ENCODE measurements at regions not wholly inside any gene's neighbourhood (a gene's known extent, or its start where the extent isn't known, plus 50 kb on each side); places are given as distances from the start of the nearest gene placed in this dataset.

DNA sequence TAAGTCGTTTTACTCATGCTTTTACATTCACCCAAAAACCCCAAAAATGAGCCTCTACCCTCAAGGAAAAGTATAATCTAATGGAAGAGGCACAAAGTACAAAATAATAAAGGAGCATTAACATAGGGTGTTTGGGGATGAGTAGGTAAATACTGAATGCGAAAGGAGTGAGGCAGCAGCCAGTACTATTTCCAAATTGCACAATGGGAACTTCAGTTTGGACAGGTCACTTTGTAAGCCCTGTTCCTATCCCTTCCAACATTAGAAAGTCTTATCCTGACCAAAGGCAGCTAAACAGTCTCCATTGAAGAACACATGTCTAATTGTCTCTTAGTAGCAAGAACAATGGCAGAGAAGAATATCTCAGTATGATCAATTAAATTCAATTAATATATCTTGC is 728.3 kb downstream of the GBE1 start:
- TF ChIP-seq CTCF (IDR thresholded peaks at IDR 0.05) = no peak
- no peak for TF ChIP-seq EP300 (IDR thresholded peaks at IDR 0.05)
- no peak for TF ChIP-seq POLR2AphosphoS5 (IDR thresholded peaks at IDR 0.05)

All from suprapubic skin (tissue), 4 donors.